GM20431 (cell line): ENCODE measurements at regions not wholly inside any gene's neighbourhood (a gene's known extent, or its start where the extent isn't known, plus 50 kb on each side); places are given as distances from the start of the nearest gene placed in this dataset.
"Not testable (repeated sequence)": the region's sequence is repeated elsewhere in the genome, so short reads cannot be mapped to it uniquely, and the experiment has no call there.

Source experiments
- in situ Hi-C: fragments of 300-500 bp; cut with MseI, MboI; formaldehyde crosslinking; loops from one replicate; pipeline ENCODE4 v1.15.0; 2020; ENCODE audit warnings: low sequenced_read_pairs; ENCODE audit not compliant: unreplicated experiment

- in situ Hi-C loops: not testable (repeated sequence)
Observed at GRCh38 chr4:127512672-127513071, 120.1 kb upstream of the INTU start.

- in situ Hi-C loops: not testable (repeated sequence)
Observed at GRCh38 chr4:127515259-127515658, 117.5 kb upstream of the INTU start.

DNA sequence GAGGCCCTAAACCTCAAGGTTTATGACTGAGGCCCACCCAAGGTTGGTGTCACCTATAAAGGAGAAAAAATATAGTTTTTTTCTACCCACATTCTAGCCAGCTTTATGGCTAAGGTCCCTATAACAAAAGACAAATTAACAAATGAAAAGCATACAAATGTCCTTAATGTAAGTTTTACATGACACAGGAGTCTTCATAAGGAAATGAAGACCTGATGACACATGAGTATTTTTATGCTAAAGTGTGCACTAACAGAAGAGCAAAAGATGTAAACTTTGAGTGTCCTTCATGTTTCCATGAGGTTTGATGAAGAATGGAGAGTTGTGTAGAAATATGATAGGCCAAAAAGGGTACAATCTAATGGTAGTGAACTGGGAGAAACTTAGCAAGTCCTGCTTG lies 114.7 kb upstream of the INTU start:
- in situ Hi-C loops: no loop called here

GRCh38 chr4:127521463-127521862 lies 111.3 kb upstream of the INTU start:
- in situ Hi-C loops: no loop called here

GRCh38 chr4:127523369-127523768 lies 109.4 kb upstream of the INTU start:
- in situ Hi-C loops: no loop called here

GRCh38 chr4:127525608-127526007 lies 107.1 kb upstream of the INTU start:
- in situ Hi-C loops: no loop called here

DNA sequence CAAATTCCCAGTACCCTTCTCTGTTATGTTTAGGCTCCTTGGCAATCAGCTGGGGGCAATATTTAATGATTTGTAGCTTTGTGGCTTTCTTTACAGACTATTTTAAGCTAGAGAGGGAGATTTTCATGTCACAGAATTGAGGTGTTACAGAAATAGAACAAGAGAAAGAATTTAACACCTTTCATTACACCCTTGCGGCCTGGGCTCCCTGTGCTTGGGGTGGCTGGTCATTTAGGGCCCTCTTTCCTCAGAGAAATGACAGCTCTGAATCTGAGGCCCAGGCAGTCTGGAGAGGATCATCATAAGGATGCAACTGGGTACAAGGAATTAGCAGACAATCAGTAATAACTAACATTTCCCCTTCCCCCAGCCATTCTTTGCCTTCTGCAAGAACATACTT lies 104.5 kb upstream of the INTU start:
- in situ Hi-C loops: no loop called here

GRCh38 chr4:127529879-127530278 lies 102.9 kb upstream of the INTU start:
- in situ Hi-C loops: not testable (repeated sequence)

DNA sequence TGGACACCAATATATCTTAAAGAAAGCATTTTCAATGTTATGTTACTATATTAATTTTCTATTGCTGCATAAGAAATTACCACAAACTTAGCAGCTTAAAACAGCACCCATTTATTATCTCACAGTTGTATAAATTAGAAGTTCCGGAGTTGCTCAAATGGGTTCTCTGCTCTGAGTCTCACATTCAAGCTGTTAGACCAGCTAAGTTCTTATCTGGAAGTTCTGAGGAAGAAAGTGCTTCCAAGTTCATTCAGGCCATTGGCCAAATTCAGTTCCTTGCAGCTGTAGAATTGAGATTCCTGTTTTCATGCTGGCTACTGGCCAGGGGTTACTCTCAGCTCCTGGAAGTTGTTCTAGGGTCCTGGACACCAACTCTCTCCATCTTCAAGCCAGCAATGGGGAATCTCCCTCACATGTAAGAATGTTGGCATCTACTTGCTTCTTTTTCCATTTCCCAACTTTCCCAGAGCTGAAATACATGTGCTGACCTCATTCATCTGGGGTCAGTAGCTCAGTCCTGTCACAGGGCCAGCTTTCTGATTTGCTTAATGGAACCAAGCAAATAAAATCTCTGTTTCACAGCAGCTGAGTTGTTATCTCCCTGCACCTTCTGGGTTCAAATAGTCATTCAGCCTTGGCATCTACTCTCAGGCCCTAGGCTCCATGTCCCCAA lies 99.6 kb upstream of the INTU start:
- in situ Hi-C loops: no loop called here

- in situ Hi-C loops: no loop called here
Observed at GRCh38 chr4:127534041-127534825, 98.5 kb upstream of the INTU start.

DNA sequence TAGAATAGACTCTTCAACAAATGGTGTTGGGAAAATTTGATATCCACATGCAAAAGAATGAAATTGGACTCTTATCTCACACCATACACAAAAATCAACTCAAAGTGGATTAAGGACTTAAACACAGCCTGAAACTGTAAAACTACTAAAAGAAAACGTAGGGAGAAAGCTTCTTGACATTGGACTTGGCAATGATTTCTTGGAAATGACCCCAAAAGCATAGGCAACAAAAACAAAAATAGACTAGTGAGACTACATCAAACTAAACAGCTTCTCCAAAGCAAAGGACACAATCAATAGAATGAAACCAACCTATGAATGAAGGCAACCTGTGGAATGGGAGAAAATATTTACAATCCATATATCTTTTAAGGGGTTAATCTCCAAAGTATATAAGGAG lies 94.7 kb upstream of the INTU start:
- in situ Hi-C loops: no loop called here

GRCh38 chr4:127540497-127541025 lies 92.2 kb upstream of the INTU start:
- in situ Hi-C loops: no loop called here

DNA sequence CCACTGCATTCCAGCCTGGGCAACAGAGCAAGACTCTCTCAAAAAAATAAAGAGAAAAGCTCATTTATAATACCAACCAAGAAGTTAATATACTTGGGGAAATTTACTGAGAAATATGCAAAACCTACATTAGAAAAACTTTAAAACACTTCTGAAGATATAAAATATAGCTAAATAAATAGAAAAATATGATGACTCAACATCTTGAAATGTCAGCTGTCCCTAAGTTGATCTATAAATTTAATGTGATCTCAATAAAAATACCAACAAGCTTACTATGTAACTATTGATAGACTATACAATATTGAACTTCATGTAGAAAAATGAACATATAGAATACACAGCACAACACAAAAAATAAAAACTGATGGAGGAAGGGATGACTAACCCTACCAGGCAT lies 87.5 kb upstream of the INTU start:
- in situ Hi-C loops: no loop called here

- in situ Hi-C loops: no loop called here
Observed at GRCh38 chr4:127548990-127549925, 83.5 kb upstream of the INTU start.

GRCh38 chr4:127555106-127555505 lies 77.7 kb upstream of the INTU start:
- in situ Hi-C loops: no loop called here

DNA sequence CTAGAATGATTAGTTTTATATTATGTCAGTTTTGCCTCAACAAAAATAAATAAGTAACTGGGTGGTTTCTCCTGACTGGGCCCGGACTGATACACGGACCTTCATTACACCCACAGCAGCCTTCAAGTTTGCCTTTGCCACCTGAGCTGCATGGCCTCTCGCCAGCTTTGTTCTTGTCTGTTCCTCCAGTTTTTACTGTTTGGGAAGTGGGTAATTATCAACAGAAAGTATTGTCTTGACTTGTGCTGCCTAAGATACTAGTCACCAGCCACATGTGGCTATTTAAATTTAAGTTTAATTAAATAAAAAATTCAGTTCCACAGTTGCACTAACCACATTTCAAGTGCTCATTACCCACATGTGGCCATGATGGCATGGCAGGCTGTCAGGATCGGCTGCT lies 74.7 kb upstream of the INTU start:
- in situ Hi-C loops: no loop called here

DNA sequence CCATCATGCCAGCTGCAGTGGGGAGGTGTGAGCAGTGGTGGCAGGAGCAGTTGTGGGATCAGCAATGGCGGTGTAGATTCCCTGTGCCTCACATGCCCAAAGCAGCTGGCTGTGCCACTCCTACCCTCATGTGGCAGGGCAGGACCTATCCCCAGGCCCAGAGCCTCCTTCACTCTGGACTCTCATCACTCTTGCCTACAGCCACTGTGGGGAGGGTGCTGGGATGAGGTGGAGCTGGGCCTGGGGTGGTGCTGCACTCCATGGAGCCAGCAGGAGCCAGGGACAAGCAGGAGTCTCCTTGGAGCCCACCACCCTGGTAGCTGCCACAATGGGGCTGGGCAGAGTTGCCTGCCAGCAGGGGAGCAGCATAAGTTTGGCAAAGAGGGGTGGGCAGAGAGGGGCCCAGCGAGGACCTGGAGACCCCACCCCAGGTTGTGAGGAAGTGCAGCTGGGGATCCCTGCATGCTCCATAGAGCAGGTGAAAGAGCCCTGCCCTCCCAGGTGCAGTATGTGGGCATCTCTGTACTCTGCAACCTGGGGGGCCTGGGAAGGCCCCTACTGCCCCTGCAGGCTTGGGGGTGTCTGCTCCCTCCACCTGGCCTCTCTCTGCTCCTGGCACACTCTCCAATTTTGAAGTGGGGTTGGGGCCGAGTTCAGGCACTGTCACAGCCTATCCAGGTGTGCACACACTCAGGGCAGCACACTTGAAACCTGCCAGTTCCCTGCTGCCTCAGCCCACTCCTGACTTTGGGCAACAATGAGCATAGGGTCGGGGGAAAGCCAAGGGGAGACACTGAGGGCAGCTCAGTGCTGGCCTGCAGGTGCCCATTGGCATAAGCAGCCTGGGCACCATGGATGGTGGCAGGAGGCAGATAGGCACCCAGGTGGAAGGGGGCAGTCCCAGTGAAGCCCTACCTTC lies 74.0 kb upstream of the INTU start:
- in situ Hi-C loops: no loop called here

- in situ Hi-C loops: no loop called here
Observed at GRCh38 chr4:127559981-127560380, 72.8 kb upstream of the INTU start.

GRCh38 chr4:127560755-127561154 lies 72.0 kb upstream of the INTU start:
- in situ Hi-C loops: no loop called here
